NCI-H460 (cell line): ENCODE measurements at regions not wholly inside any gene's neighbourhood (a gene's known extent, or its start where the extent isn't known, plus 50 kb on each side); places are given as distances from the start of the nearest gene placed in this dataset.

Source experiments
- DNase-seq: peaks from one replicate; pipeline ENCODE4 v3.0.0-alpha.2; 2016; ENCODE audit warnings: low read depth; ENCODE audit errors: extremely low read depth

GRCh38 chr16:64892835-64893785, 228.8 kb downstream of the CDH11 start:
- no peak for DNase-seq

GRCh38 chr16:64889446-64889845, 232.4 kb downstream of the CDH11 start:
- no peak for DNase-seq

- DNase-seq = no peak
These were observed 234.2 kb downstream of the CDH11 start for GRCh38 chr16:64887651-64888050.

- DNase-seq = no peak
These were observed 239.6 kb downstream of the CDH11 start for GRCh38 chr16:64882078-64882784.

- DNase-seq = no peak
These were observed 240.9 kb downstream of the CDH11 start for GRCh38 chr16:64880994-64881393.

- no peak for DNase-seq
These were observed 241.9 kb downstream of the CDH11 start for GRCh38 chr16:64880006-64880405.

- DNase-seq = no peak
These were observed 242.9 kb downstream of the CDH11 start for GRCh38 chr16:64878940-64879339.

- no peak for DNase-seq
These were observed 249.8 kb downstream of the CDH11 start for GRCh38 chr16:64872101-64872500.

- DNase-seq = no peak
These were observed 251.0 kb downstream of the CDH11 start for GRCh38 chr16:64870859-64871258.

GRCh38 chr16:64869781-64870180, 252.1 kb downstream of the CDH11 start:
- no peak for DNase-seq

- DNase-seq = no peak
These were observed 255.8 kb downstream of the CDH11 start for GRCh38 chr16:64866021-64866420.

- no peak for DNase-seq
These were observed 256.7 kb downstream of the CDH11 start for GRCh38 chr16:64865069-64865696.

GRCh38 chr16:64864232-64864809, 257.5 kb downstream of the CDH11 start:
- DNase-seq = no peak

- no peak for DNase-seq
These were observed 263.8 kb downstream of the CDH11 start for GRCh38 chr16:64858076-64858475.

GRCh38 chr16:64857411-64857810, 264.5 kb downstream of the CDH11 start:
- DNase-seq = no peak

- DNase-seq = no peak
These were observed 268.3 kb downstream of the CDH11 start for GRCh38 chr16:64853551-64853950.

- no peak for DNase-seq
These were observed 274.9 kb downstream of the CDH11 start for GRCh38 chr16:64846966-64847365.

GRCh38 chr16:64845071-64845470, 276.8 kb downstream of the CDH11 start:
- DNase-seq = no peak

GRCh38 chr16:64841482-64841881, 280.4 kb downstream of the CDH11 start:
- DNase-seq = no peak

GRCh38 chr16:64841071-64841470, 280.8 kb downstream of the CDH11 start:
- no peak for DNase-seq

- DNase-seq = no peak
These were observed 291.2 kb downstream of the CDH11 start for GRCh38 chr16:64830653-64831052.
